Skeletal muscle tissue (tissue), 3 donors: ENCODE measurements at regions not wholly inside any gene's neighbourhood (a gene's known extent, or its start where the extent isn't known, plus 50 kb on each side); places are given as distances from the start of the nearest gene placed in this dataset.

Experiments
- H3K27ac ChIP-seq: one replicate; pipeline ENCODE4 v1.7.0; 2013; ENCODE audit warnings: mild to moderate bottlenecking, low read depth, low read length, inconsistent platforms
- H3K27me3 ChIP-seq, 3 donors: one replicate each; pipeline ENCODE4 v1.7.0; 2013; ENCODE audit warnings: low read length in 3 of 3; ENCODE audit not compliant: control insufficient read depth in 3 of 3, insufficient read depth in 3 of 3
- H3K36me3 ChIP-seq, 3 donors: one replicate each; pipeline ENCODE4 v1.7.0; 2013; ENCODE audit warnings: low read length in 3 of 3; ENCODE audit not compliant: control insufficient read depth in 3 of 3, insufficient read depth in 3 of 3
- H3K4me1 ChIP-seq, 3 donors: one replicate each; pipeline ENCODE4 v1.7.0; 2013; ENCODE audit warnings: low read length in 3 of 3, mild to moderate bottlenecking in 3 of 3; ENCODE audit not compliant: control insufficient read depth in 3 of 3, insufficient read depth in 3 of 3
- H3K4me3 ChIP-seq, 3 donors: one replicate each; pipeline ENCODE4 v1.7.0; 2013; ENCODE audit warnings: low read length in 3 of 3
- H3K9ac ChIP-seq, 3 donors: one replicate each; pipeline ENCODE4 v1.7.0; 2013; ENCODE audit warnings: low read length in 3 of 3, mild to moderate bottlenecking in 3 of 3, moderate library complexity in 2 of 3, low read depth in 1 of 3
- H3K9me3 ChIP-seq, 3 donors: one replicate each; pipeline ENCODE4 v1.7.0; 2013; ENCODE audit warnings: low read length in 3 of 3; ENCODE audit not compliant: control insufficient read depth in 3 of 3
- donor health status: Osteomylitis.

DNA sequence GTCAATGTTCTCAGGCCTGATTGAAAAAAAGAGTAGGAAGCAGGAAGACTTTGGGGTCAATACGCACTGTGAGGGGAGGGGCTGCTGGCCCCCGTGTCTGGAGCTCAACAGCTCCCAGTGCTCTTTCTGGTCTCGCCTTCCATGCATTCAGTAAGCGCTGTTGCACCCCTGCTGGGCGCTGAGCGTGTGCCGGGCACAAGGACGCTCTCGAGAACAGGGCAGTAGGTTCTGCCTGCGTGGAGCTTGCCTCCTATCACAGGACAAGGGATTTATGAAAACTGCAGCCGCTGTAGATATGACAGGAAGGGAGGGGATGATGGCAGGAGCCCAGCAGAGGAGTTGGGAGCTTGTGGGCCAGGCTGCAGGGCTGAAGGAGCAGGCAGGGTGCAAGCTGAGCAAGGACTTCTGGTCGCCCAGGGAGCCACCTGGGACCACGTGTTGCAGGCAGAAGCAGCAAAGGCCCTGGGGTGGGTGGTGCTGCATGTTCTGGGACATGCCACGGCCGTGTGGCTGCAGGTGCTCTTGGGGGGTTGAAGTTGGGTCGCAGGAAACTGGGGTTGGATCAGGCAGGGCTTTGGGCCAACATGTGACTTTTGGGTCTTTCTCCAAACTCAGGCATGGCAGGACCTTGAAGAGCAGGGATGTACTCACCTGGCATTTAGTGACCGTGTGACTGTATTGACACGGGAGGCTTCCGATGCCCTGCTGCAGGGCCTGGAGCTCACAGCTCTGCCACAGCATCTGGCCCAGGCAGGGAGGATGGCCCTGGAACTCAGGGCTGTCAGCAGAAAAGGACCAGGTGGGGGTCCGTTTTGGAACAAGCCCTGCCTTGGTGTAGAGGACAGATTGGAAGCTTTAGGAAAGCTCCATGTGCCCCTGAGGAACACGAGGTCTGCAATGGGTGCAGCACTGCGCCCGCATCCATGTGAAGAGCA, 97.9 kb downstream of the CPZ start:
- H3K36me3 ChIP-seq: no peaks in the 10 kb centered on the region
- no peak overlapping the region for H3K4me3 ChIP-seq
- H3K9me3 ChIP-seq: no peaks in the 10 kb centered on the region
- no peak overlapping the region for H3K9ac ChIP-seq
- H3K27me3 ChIP-seq: peaks cover 21 to 38% (median 36%) of the 10 kb centered on the region in 3 donors
- no peaks in the 10 kb centered on the region for H3K4me1 ChIP-seq
- H3K27ac ChIP-seq: no peak overlapping the region

DNA sequence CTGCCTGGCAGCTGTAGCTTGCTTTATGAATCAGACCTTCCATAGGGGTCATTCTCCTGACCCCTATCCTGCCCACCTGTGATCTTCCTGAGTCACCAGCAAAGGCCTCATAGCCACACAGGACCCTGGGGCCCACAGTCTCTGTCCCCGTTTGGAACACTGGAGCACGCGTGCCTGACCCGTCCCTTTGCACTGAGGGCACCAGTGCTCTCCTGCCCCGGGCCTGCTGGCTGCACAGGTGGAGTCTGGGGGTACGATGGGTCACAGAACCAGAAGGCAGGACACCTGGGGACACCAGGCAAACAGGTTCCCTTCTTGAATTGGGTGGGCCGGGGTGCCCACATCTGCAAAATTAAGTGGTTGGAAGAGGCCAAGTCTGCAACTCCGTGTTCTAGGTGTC, 97.2 kb downstream of the CPZ start:
- H3K9ac ChIP-seq: no peak overlapping the region
- H3K36me3 ChIP-seq: no peaks in the 10 kb centered on the region
- H3K27me3 ChIP-seq: peaks cover 19 to 41% (median 32%) of the 10 kb centered on the region in 3 donors
- no peak overlapping the region for H3K4me3 ChIP-seq
- H3K9me3 ChIP-seq: no peaks in the 10 kb centered on the region
- no peak overlapping the region for H3K27ac ChIP-seq
- no peaks in the 10 kb centered on the region for H3K4me1 ChIP-seq

DNA sequence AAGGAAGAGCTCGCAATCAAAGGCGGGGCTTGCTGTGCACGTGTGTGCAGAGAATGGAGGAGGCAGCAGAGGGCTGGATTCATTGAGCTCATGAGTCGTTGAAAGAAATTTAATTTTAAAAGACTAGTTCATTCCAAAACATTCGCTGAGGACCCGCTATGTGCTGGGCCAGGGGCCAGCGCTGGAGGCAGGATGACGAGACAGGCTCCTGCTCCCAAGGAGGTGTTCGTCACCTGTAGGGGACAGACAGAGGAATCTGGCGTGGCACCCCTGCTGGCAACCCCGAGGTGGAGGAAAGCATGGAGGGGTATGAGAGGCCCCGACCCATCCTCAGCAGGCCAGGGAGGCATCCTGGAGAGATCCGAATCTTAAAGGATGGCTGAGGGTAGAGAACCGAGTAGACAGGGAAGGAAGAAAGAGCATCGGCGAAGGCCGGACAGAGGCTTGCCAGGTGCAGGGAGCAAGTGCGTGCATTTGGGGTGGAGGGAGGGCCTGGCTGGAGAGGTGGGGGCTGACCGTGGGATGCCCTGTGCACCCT, 96.4 kb downstream of the CPZ start:
- peaks cover 19 to 34% (median 28%) of the 10 kb centered on the region in 3 donors for H3K27me3 ChIP-seq
- H3K27ac ChIP-seq: no peak overlapping the region
- H3K4me3 ChIP-seq: no peak overlapping the region
- no peaks in the 10 kb centered on the region for H3K4me1 ChIP-seq
- no peak overlapping the region for H3K9ac ChIP-seq
- H3K9me3 ChIP-seq: no peaks in the 10 kb centered on the region
- H3K36me3 ChIP-seq: no peaks in the 10 kb centered on the region

GRCh38 chr4:8688041-8688907, 95.7 kb downstream of the CPZ start:
- peaks cover 19 to 34% (median 28%) of the 10 kb centered on the region in 3 donors for H3K27me3 ChIP-seq
- H3K9me3 ChIP-seq: no peaks in the 10 kb centered on the region
- no peaks in the 10 kb centered on the region for H3K4me1 ChIP-seq
- no peak overlapping the region for H3K27ac ChIP-seq
- H3K36me3 ChIP-seq: no peaks in the 10 kb centered on the region
- no peak overlapping the region for H3K4me3 ChIP-seq
- H3K9ac ChIP-seq: no peak overlapping the region

DNA sequence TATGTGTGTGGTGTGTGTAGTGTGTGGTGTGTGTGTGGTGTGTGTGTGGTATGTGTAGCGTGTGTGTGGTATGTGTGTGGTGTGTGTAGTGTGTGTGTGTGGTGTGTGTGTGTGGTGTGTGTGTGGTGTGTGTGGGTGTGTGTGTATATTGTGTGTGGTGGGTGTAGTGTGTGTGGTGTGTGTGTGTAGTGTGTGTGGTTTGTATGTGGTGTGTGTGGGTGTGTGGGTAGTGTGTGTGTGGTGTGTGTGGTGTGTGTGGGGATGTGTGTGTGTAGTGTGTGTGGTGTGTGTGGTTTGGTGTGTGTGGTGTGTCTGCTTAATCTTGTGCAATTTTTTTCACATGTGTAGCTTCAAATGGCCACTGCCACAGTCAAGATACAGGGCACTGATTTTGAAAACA, 94.5 kb downstream of the CPZ start:
- Histone ChIP-seq H3K9ac (no peak overlapping the region), H3K4me3 (no peak overlapping the region), H3K9me3 (no peaks in the 10 kb centered on the region), H3K27me3 (peaks cover 25 to 42% (median 33%) of the 10 kb centered on the region in 3 donors), H3K27ac (no peak overlapping the region), H3K36me3 (no peaks in the 10 kb centered on the region), H3K4me1 (no peaks in the 10 kb centered on the region)

DNA sequence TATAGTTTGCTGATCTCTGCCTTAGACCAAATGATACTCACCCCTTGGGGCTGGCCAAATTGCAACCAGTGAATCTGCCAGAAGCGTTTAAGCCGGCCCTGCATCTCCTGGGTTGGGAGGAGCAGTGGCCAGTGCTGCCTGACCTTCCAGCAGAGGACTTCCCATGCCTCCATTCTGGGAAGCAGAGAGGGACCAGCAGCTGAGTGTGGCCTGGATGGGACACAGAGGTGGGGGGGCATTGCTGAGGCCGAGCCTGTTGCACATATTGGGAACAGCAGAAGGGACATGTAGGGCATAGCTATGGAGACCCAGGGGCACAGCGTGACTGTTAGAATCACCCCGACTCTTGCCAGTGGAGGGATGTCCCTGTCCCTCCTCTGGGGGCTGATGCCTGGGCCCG, 93.3 kb downstream of the CPZ start:
- Histone ChIP-seq H3K36me3 (no peaks in the 10 kb centered on the region), H3K4me3 (no peak overlapping the region), H3K9me3 (no peaks in the 10 kb centered on the region), H3K9ac (no peak overlapping the region), H3K27me3 (peaks cover 25 to 45% (median 38%) of the 10 kb centered on the region in 3 donors), H3K27ac (no peak overlapping the region), H3K4me1 (no peaks in the 10 kb centered on the region)

- no peaks in the 10 kb centered on the region for H3K36me3 ChIP-seq
- no peak overlapping the region for H3K4me3 ChIP-seq
- no peaks in the 10 kb centered on the region for H3K4me1 ChIP-seq
- peaks cover 19 to 36% (median 29%) of the 10 kb centered on the region in 3 donors for H3K27me3 ChIP-seq
- H3K27ac ChIP-seq: no peak overlapping the region
- H3K9ac ChIP-seq: no peak overlapping the region
- peaks cover 0 to 3% (median 0%) of the 10 kb centered on the region in 3 donors for H3K9me3 ChIP-seq
Measured at GRCh38 chr4:8683462-8683861, 90.9 kb downstream of the CPZ start.

- Histone ChIP-seq H3K4me3 (no peak overlapping the region), H3K27me3 (peaks cover 14 to 30% (median 24%) of the 10 kb centered on the region in 3 donors), H3K36me3 (no peaks in the 10 kb centered on the region), H3K4me1 (no peaks in the 10 kb centered on the region), H3K9me3 (peaks cover 0 to 3% (median 3%) of the 10 kb centered on the region in 3 donors), H3K27ac (no peak overlapping the region), H3K9ac (no peak overlapping the region)
Measured at GRCh38 chr4:8682725-8683124, 90.2 kb downstream of the CPZ start.

- H3K4me3 ChIP-seq: no peak overlapping the region
- H3K9me3 ChIP-seq: peaks cover 0 to 3% (median 3%) of the 10 kb centered on the region in 3 donors
- no peaks in the 10 kb centered on the region for H3K36me3 ChIP-seq
- no peaks in the 10 kb centered on the region for H3K4me1 ChIP-seq
- peaks cover 13 to 29% (median 23%) of the 10 kb centered on the region in 3 donors for H3K27me3 ChIP-seq
- H3K27ac ChIP-seq: no peak overlapping the region
- no peak overlapping the region for H3K9ac ChIP-seq
Measured at GRCh38 chr4:8682296-8682695, 89.7 kb downstream of the CPZ start.
